ENCODE measurements at regions not wholly inside any gene's neighbourhood (a gene's known extent, or its start where the extent isn't known, plus 50 kb on each side); places are given as distances from the start of the nearest gene placed in this dataset.

GRCh38 chr12:59168647-59169046 lies 248.3 kb upstream of the LRIG3 start:
- Histone ChIP-seq H3K4me1 (ENCODE audit: control insufficient read depth, insufficient read depth, low read length) (no peaks in the 10 kb centered on the region), H3K9me3 (replicated peaks; ENCODE audit: low read length) (no peaks in the 10 kb centered on the region), H3K9ac (ENCODE audit: low read depth, low read length) (no peak overlapping the region), H3K27me3 (ENCODE audit: control insufficient read depth, insufficient read depth, low read length) (no peaks in the 10 kb centered on the region), H3K4me3 (ENCODE audit: low read length) (no peak overlapping the region), H3K4me2 (ENCODE audit: low read length) (no peak overlapping the region), H3K36me3 (ENCODE audit: insufficient read depth, low read length) (no peaks in the 10 kb centered on the region)

GRCh38 chr12:59166457-59166856 lies 246.2 kb upstream of the LRIG3 start:
- no peak overlapping the region for H3K9ac ChIP-seq (ENCODE audit: low read depth, low read length)
- H3K4me1 ChIP-seq (ENCODE audit: control insufficient read depth, insufficient read depth, low read length) = no peaks in the 10 kb centered on the region
- H3K36me3 ChIP-seq (ENCODE audit: insufficient read depth, low read length) = no peaks in the 10 kb centered on the region
- H3K4me3 ChIP-seq (ENCODE audit: low read length) = no peak overlapping the region
- H3K27me3 ChIP-seq (ENCODE audit: control insufficient read depth, insufficient read depth, low read length) = no peaks in the 10 kb centered on the region
- H3K9me3 ChIP-seq (replicated peaks; ENCODE audit: low read length) = no peaks in the 10 kb centered on the region
- no peak overlapping the region for H3K4me2 ChIP-seq (ENCODE audit: low read length)

GRCh38 chr12:59164991-59165718 lies 244.9 kb upstream of the LRIG3 start:
- Histone ChIP-seq H3K9ac (ENCODE audit: low read depth, low read length) (no peak overlapping the region), H3K27me3 (ENCODE audit: control insufficient read depth, insufficient read depth, low read length) (no peaks in the 10 kb centered on the region), H3K4me1 (ENCODE audit: control insufficient read depth, insufficient read depth, low read length) (no peaks in the 10 kb centered on the region), H3K4me3 (ENCODE audit: low read length) (no peak overlapping the region), H3K9me3 (replicated peaks; ENCODE audit: low read length) (no peaks in the 10 kb centered on the region), H3K4me2 (ENCODE audit: low read length) (no peak overlapping the region), H3K36me3 (ENCODE audit: insufficient read depth, low read length) (no peaks in the 10 kb centered on the region)

GRCh38 chr12:59164226-59164625 lies 243.9 kb upstream of the LRIG3 start:
- H3K27me3 ChIP-seq (ENCODE audit: control insufficient read depth, insufficient read depth, low read length) = no peaks in the 10 kb centered on the region

GRCh38 chr12:59158681-59159080 lies 238.4 kb upstream of the LRIG3 start:
- Histone ChIP-seq H3K4me3 (ENCODE audit: low read length) (no peak overlapping the region), H3K4me2 (ENCODE audit: low read length) (no peak overlapping the region), H3K4me1 (ENCODE audit: control insufficient read depth, insufficient read depth, low read length) (no peaks in the 10 kb centered on the region), H3K9me3 (replicated peaks; ENCODE audit: low read length) (no peaks in the 10 kb centered on the region), H3K9ac (ENCODE audit: low read depth, low read length) (no peak overlapping the region), H3K27me3 (ENCODE audit: control insufficient read depth, insufficient read depth, low read length) (no peaks in the 10 kb centered on the region), H3K36me3 (ENCODE audit: insufficient read depth, low read length) (no peaks in the 10 kb centered on the region)

More at GRCh38 chr12:59164226-59164625, 243.9 kb upstream of the LRIG3 start:
- no peak overlapping the region for H3K9ac ChIP-seq (ENCODE audit: low read depth, low read length)
- H3K36me3 ChIP-seq (ENCODE audit: insufficient read depth, low read length) = no peaks in the 10 kb centered on the region
- H3K4me1 ChIP-seq (ENCODE audit: control insufficient read depth, insufficient read depth, low read length) = no peaks in the 10 kb centered on the region
- no peaks in the 10 kb centered on the region for H3K9me3 ChIP-seq (replicated peaks; ENCODE audit: low read length)
- H3K4me2 ChIP-seq (ENCODE audit: low read length) = no peak overlapping the region
- H3K4me3 ChIP-seq (ENCODE audit: low read length) = no peak overlapping the region

- Histone ChIP-seq H3K4me1 (ENCODE audit: control insufficient read depth, insufficient read depth, low read length) (no peaks in the 10 kb centered on the region), H3K4me2 (ENCODE audit: low read length) (no peak overlapping the region), H3K36me3 (ENCODE audit: insufficient read depth, low read length) (no peaks in the 10 kb centered on the region), H3K27me3 (ENCODE audit: control insufficient read depth, insufficient read depth, low read length) (no peaks in the 10 kb centered on the region), H3K4me3 (ENCODE audit: low read length) (no peak overlapping the region), H3K9ac (ENCODE audit: low read depth, low read length) (no peak overlapping the region), H3K9me3 (replicated peaks; ENCODE audit: low read length) (peaks cover 4% of the 10 kb centered on the region)
These were observed 237.8 kb upstream of the LRIG3 start for GRCh38 chr12:59158066-59158465.

GRCh38 chr12:59155448-59155847 lies 235.1 kb upstream of the LRIG3 start:
- Histone ChIP-seq H3K4me1 (ENCODE audit: control insufficient read depth, insufficient read depth, low read length) (peaks cover 6% of the 10 kb centered on the region), H3K9ac (ENCODE audit: low read depth, low read length) (no peak overlapping the region), H3K4me2 (ENCODE audit: low read length) (no peak overlapping the region), H3K27me3 (ENCODE audit: control insufficient read depth, insufficient read depth, low read length) (no peaks in the 10 kb centered on the region), H3K9me3 (replicated peaks; ENCODE audit: low read length) (peaks cover 5% of the 10 kb centered on the region), H3K36me3 (ENCODE audit: insufficient read depth, low read length) (no peaks in the 10 kb centered on the region), H3K4me3 (ENCODE audit: low read length) (no peak overlapping the region)

GRCh38 chr12:59151243-59151642 lies 230.9 kb upstream of the LRIG3 start:
- peaks cover 5% of the 10 kb centered on the region for H3K9me3 ChIP-seq (replicated peaks; ENCODE audit: low read length)
- no peak overlapping the region for H3K4me3 ChIP-seq (ENCODE audit: low read length)
- H3K9ac ChIP-seq (ENCODE audit: low read depth, low read length) = no peak overlapping the region
- H3K4me2 ChIP-seq (ENCODE audit: low read length) = no peak overlapping the region
- no peaks in the 10 kb centered on the region for H3K36me3 ChIP-seq (ENCODE audit: insufficient read depth, low read length)
- H3K27me3 ChIP-seq (ENCODE audit: control insufficient read depth, insufficient read depth, low read length) = no peaks in the 10 kb centered on the region
- peaks cover 6% of the 10 kb centered on the region for H3K4me1 ChIP-seq (ENCODE audit: control insufficient read depth, insufficient read depth, low read length)

- H3K4me1 ChIP-seq (ENCODE audit: control insufficient read depth, insufficient read depth, low read length) = peaks cover 6% of the 10 kb centered on the region
- H3K4me3 ChIP-seq (ENCODE audit: low read length) = no peak overlapping the region
- no peaks in the 10 kb centered on the region for H3K27me3 ChIP-seq (ENCODE audit: control insufficient read depth, insufficient read depth, low read length)
- no peak overlapping the region for H3K4me2 ChIP-seq (ENCODE audit: low read length)
- no peak overlapping the region for H3K9ac ChIP-seq (ENCODE audit: low read depth, low read length)
- H3K36me3 ChIP-seq (ENCODE audit: insufficient read depth, low read length) = no peaks in the 10 kb centered on the region
- peaks cover 5% of the 10 kb centered on the region for H3K9me3 ChIP-seq (replicated peaks; ENCODE audit: low read length)
These were observed 229.8 kb upstream of the LRIG3 start for GRCh38 chr12:59149995-59150642.

- Histone ChIP-seq H3K4me2 (ENCODE audit: low read length) (no peak overlapping the region), H3K27me3 (ENCODE audit: control insufficient read depth, insufficient read depth, low read length) (no peaks in the 10 kb centered on the region), H3K4me3 (ENCODE audit: low read length) (no peak overlapping the region), H3K36me3 (ENCODE audit: insufficient read depth, low read length) (no peaks in the 10 kb centered on the region), H3K9me3 (replicated peaks; ENCODE audit: low read length) (no peaks in the 10 kb centered on the region), H3K4me1 (ENCODE audit: control insufficient read depth, insufficient read depth, low read length) (peaks cover 6% of the 10 kb centered on the region), H3K9ac (ENCODE audit: low read depth, low read length) (no peak overlapping the region)
These were observed 227.5 kb upstream of the LRIG3 start for GRCh38 chr12:59147791-59148190.

- no peaks in the 10 kb centered on the region for H3K9me3 ChIP-seq (replicated peaks; ENCODE audit: low read length)
- no peaks in the 10 kb centered on the region for H3K27me3 ChIP-seq (ENCODE audit: control insufficient read depth, insufficient read depth, low read length)
- H3K4me2 ChIP-seq (ENCODE audit: low read length) = no peak overlapping the region
- H3K9ac ChIP-seq (ENCODE audit: low read depth, low read length) = no peak overlapping the region
- H3K36me3 ChIP-seq (ENCODE audit: insufficient read depth, low read length) = no peaks in the 10 kb centered on the region
- H3K4me3 ChIP-seq (ENCODE audit: low read length) = no peak overlapping the region
- H3K4me1 ChIP-seq (ENCODE audit: control insufficient read depth, insufficient read depth, low read length) = no peaks in the 10 kb centered on the region
These were observed 222.0 kb upstream of the LRIG3 start for GRCh38 chr12:59142183-59142790.

Measured in skeletal muscle satellite cell (primary cell).